Upper lobe of left lung (tissue), 6 donors: ENCODE measurements at regions not wholly inside any gene's neighbourhood (a gene's known extent, or its start where the extent isn't known, plus 50 kb on each side); places are given as distances from the start of the nearest gene placed in this dataset.
A peak's percentile ranks its signal among the peaks of the same experiment; 100 is the strongest.

Experiments used
- ATAC-seq, 2 donors: fragments of 200-7000 bp; cut with Tn5 transposase; one replicate each; pipeline ENCODE4 v1.9.1; 2022; ENCODE audit warnings: mild to moderate bottlenecking in 2 of 2, moderate library complexity in 2 of 2; ENCODE audit not compliant: low FRiP score in 2 of 2
- DNase-seq, 2 donors: peaks; one replicate each; pipeline ENCODE4 v3.0.0-alpha.2; 2019 to 2020
- H3K27ac ChIP-seq, 4 donors: fragments of 200-600 bp; sonication (generic); one replicate each; pipeline ENCODE4 v1.5.1; 2016 to 2019
- H3K27me3 ChIP-seq, 4 donors: fragments of 200-600 bp; sonication (generic); one replicate each; pipeline ENCODE4 v1.5.1; 2017 to 2019
- H3K36me3 ChIP-seq, 4 donors: fragments of 200-600 bp; sonication (generic); one replicate each; pipeline ENCODE4 v1.5.1; 2016 to 2019
- H3K4me1 ChIP-seq, 4 donors: fragments of 200-600 bp; sonication (generic); one replicate each; pipeline ENCODE4 v1.5.1; 2018 to 2019
- H3K4me3 ChIP-seq, 4 donors: fragments of 200-600 bp; sonication (generic); one replicate each; pipeline ENCODE4 v1.5.1; 2017 to 2019; ENCODE audit warnings: mild to moderate bottlenecking in 2 of 4, moderate library complexity in 1 of 4
- H3K9me3 ChIP-seq, 4 donors: fragments of 200-600 bp; sonication (generic); one replicate each; pipeline ENCODE4 v1.5.1; 2018 to 2019
- CTCF ChIP-seq, 6 experiments: fragments of 450-650 bp in 4 of 6; fragments of 200-600 bp in 2 of 6; sonication (generic) in 2 of 6; IDR thresholded peaks; one replicate each; pipeline ENCODE4 v1.5.1; 2016 to 2019; ENCODE audit warnings: antibody characterized with exemption in 6 of 6
- EP300 ChIP-seq, 4 donors: sonication (generic); formaldehyde crosslinking; IDR thresholded peaks; one replicate each; pipeline ENCODE4 v1.5.1; 2017; ENCODE audit warnings: antibody characterized with exemption in 4 of 4, control low read depth in 2 of 4
- POLR2A ChIP-seq, 4 donors: fragments of 450-650 bp; IDR thresholded peaks; one replicate each; pipeline ENCODE4 v1.5.1; 2016 to 2017; ENCODE audit warnings: antibody characterized with exemption in 4 of 4, mild to moderate bottlenecking in 2 of 4
- POLR2AphosphoS5 ChIP-seq, 2 donors: sonication (generic); formaldehyde crosslinking; IDR thresholded peaks; one replicate each; pipeline ENCODE4 v1.5.1; 2017; ENCODE audit warnings: antibody characterized with exemption in 2 of 2
- WGBS, 2 donors: methylation state at CpG; one replicate each; pipeline ENCODE4 v1.1.5; 2017 to 2018; 5-methylcytosine and 5-hydroxymethylcytosine counted together
- donor health status: DM: no; HTN: no; CAD: no; lungs with moderate emphysema.
- donor health status: DM: no; HTN: yes; CAD: no; lungs with severe emphysema.

- 34 to 46% methylated on average over 1 of the region's 1 CpG for WGBS, 2 donors
- Histone ChIP-seq H3K4me3 (no peak overlapping the region), H3K9me3 (no peaks in the 10 kb centered on the region), H3K27ac (no peak overlapping the region), H3K36me3 (no peaks in the 10 kb centered on the region), H3K27me3 (no peaks in the 10 kb centered on the region), H3K4me1 (no peaks in the 10 kb centered on the region)
- ATAC-seq (no peak), DNase-seq (no peak)
- no peak for TF ChIP-seq POLR2A (IDR thresholded peaks at IDR 0.05)
- no peak for TF ChIP-seq POLR2AphosphoS5 (IDR thresholded peaks at IDR 0.05)
- TF ChIP-seq CTCF (IDR thresholded peaks at IDR 0.05), result no peak
- no peak for TF ChIP-seq EP300 (IDR thresholded peaks at IDR 0.05)
These were observed 65.9 kb upstream of the MEOX2 start for GRCh38 chr7:15752377-15752776.

GRCh38 chr7:15751191-15751701 lies 64.8 kb upstream of the MEOX2 start:
- Histone ChIP-seq H3K27ac (no peak overlapping the region), H3K4me1 (no peaks in the 10 kb centered on the region), H3K9me3 (no peaks in the 10 kb centered on the region), H3K4me3 (no peak overlapping the region), H3K27me3 (no peaks in the 10 kb centered on the region), H3K36me3 (no peaks in the 10 kb centered on the region)
- ATAC-seq (peak in 1 of 2 donors; percentile 77), DNase-seq (no peak)
- WGBS, 2 donors, result 82 to 84% methylated on average over 4 of the region's 4 CpGs
- TF ChIP-seq CTCF (IDR thresholded peaks at IDR 0.05) (no peak), EP300 (IDR thresholded peaks at IDR 0.05) (no peak), POLR2A (IDR thresholded peaks at IDR 0.05) (no peak), POLR2AphosphoS5 (IDR thresholded peaks at IDR 0.05) (no peak)

GRCh38 chr7:15750727-15751126 lies 64.2 kb upstream of the MEOX2 start:
- no peak for DNase-seq
- 76 to 78% methylated on average over 3 of the region's 3 CpGs for WGBS, 2 donors
- TF ChIP-seq EP300 (IDR thresholded peaks at IDR 0.05) (no peak), CTCF (IDR thresholded peaks at IDR 0.05) (no peak), POLR2A (IDR thresholded peaks at IDR 0.05) (no peak), POLR2AphosphoS5 (IDR thresholded peaks at IDR 0.05) (no peak)
- ATAC-seq, result no peak
- no peaks in the 10 kb centered on the region for H3K9me3 ChIP-seq
- H3K36me3 ChIP-seq, result no peaks in the 10 kb centered on the region
- H3K27ac ChIP-seq, result no peak overlapping the region
- no peak overlapping the region for H3K4me3 ChIP-seq
- H3K4me1 ChIP-seq, result no peaks in the 10 kb centered on the region
- H3K27me3 ChIP-seq, result no peaks in the 10 kb centered on the region

GRCh38 chr7:15749631-15750030 lies 63.1 kb upstream of the MEOX2 start:
- WGBS, 2 donors, result 77 to 86% methylated on average over 3 of the region's 3 CpGs
- Histone ChIP-seq H3K4me3 (no peak overlapping the region), H3K36me3 (no peaks in the 10 kb centered on the region), H3K27ac (no peak overlapping the region), H3K4me1 (no peaks in the 10 kb centered on the region), H3K27me3 (no peaks in the 10 kb centered on the region), H3K9me3 (no peaks in the 10 kb centered on the region)
- TF ChIP-seq CTCF (IDR thresholded peaks at IDR 0.05), result no peak
- TF ChIP-seq POLR2AphosphoS5 (IDR thresholded peaks at IDR 0.05), result no peak
- no peak for TF ChIP-seq EP300 (IDR thresholded peaks at IDR 0.05)
- TF ChIP-seq POLR2A (IDR thresholded peaks at IDR 0.05), result no peak
- ATAC-seq (no peak), DNase-seq (no peak)

GRCh38 chr7:15747712-15748111 lies 61.2 kb upstream of the MEOX2 start:
- no peak overlapping the region for H3K27ac ChIP-seq
- DNase-seq (no peak), ATAC-seq (no peak)
- H3K4me3 ChIP-seq, result no peak overlapping the region
- no peaks in the 10 kb centered on the region for H3K4me1 ChIP-seq
- 50 to 59% methylated on average over 4 of the region's 4 CpGs for WGBS, 2 donors
- TF ChIP-seq POLR2A (IDR thresholded peaks at IDR 0.05), result no peak
- no peak for TF ChIP-seq CTCF (IDR thresholded peaks at IDR 0.05)
- no peak for TF ChIP-seq EP300 (IDR thresholded peaks at IDR 0.05)
- TF ChIP-seq POLR2AphosphoS5 (IDR thresholded peaks at IDR 0.05), result no peak
- no peaks in the 10 kb centered on the region for H3K27me3 ChIP-seq
- H3K36me3 ChIP-seq, result no peaks in the 10 kb centered on the region
- no peaks in the 10 kb centered on the region for H3K9me3 ChIP-seq
